ENCODE measurements at regions not wholly inside any gene's neighbourhood (a gene's known extent, or its start where the extent isn't known, plus 50 kb on each side); places are given as distances from the start of the nearest gene placed in this dataset.

DNA sequence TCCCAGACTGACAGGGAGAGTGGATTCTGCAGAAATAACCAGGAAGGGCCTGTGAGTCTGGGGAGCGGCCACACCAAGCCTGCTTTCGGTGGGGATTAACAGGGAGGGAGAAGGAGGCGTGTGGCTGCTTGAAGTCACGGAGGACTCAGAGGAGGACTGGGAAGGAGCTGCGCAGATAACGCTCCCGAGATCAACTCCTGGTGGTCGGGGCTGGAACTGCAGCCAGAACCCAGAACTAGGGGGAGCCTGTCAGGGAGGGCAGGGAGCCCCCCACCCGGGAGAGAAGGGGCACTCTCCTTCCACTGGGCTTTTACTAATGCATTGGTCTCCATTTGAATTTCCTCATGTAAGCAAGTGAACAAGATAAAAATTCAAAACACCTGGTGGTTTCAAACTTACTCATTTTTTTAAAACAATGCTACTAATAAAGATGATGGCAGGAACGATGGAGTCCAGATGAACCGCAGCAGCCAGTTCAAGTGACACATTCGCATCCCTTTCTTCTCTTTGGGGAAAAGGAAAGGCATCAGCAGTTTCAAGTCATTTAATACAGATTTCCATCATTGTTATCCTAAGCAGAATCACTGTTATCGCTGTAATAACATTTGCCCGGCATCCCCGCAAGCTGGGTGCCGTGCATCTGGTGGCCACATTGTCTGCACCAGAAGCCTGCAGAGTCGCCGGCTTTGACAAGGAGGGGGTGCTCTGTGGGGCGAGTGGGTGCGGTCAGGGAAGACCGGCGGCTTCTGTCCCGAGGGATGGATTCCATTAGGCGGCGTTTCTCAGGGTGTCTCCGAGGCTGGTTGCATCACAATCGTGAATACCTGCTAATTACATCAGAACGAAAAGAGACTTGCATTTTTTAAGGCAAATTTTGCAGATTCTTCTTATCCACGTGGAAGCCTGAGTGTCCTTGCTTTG is 183.0 kb downstream of the FOXL1 start:
- TF ChIP-seq, protein P1, sequence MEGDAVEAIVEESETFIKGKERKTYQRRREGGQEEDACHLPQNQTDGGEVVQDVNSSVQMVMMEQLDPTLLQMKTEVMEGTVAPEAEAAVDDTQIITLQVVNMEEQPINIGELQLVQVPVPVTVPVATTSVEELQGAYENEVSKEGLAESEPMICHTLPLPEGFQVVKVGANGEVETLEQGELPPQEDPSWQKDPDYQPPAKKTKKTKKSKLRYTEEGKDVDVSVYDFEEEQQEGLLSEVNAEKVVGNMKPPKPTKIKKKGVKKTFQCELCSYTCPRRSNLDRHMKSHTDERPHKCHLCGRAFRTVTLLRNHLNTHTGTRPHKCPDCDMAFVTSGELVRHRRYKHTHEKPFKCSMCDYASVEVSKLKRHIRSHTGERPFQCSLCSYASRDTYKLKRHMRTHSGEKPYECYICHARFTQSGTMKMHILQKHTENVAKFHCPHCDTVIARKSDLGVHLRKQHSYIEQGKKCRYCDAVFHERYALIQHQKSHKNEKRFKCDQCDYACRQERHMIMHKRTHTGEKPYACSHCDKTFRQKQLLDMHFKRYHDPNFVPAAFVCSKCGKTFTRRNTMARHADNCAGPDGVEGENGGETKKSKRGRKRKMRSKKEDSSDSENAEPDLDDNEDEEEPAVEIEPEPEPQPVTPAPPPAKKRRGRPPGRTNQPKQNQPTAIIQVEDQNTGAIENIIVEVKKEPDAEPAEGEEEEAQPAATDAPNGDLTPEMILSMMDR (conservative IDR thresholded peaks at IDR 0.05 in 1 of 2, IDR thresholded peaks at IDR 0.05 in 1 of 2; ENCODE audit: low read depth in 1 of 2, low read length in 2 of 2), result peak; percentile 94 to 97
- no peak for TF ChIP-seq EZH2 (IDR thresholded peaks at IDR 0.05; ENCODE audit: low read length, missing control alignments)
